Ascending aorta (tissue), 2 donors: ENCODE measurements at regions not wholly inside any gene's neighbourhood (a gene's known extent, or its start where the extent isn't known, plus 50 kb on each side); places are given as distances from the start of the nearest gene placed in this dataset.

ENCODE experiments used
- DNase-seq, 2 donors: peaks; one replicate each; pipeline ENCODE4 v3.0.0-alpha.2; 2019; ENCODE audit warnings: low spot score in 2 of 2
- H3K27ac ChIP-seq, 2 donors: fragments of 200-600 bp; sonication (generic); one replicate each; pipeline ENCODE4 v1.5.1; 2016 to 2017; ENCODE audit warnings: mild to moderate bottlenecking in 1 of 2
- H3K27me3 ChIP-seq: fragments of 200-600 bp; sonication (generic); one replicate; pipeline ENCODE4 v1.5.1; 2017
- H3K36me3 ChIP-seq, 2 donors: fragments of 200-600 bp; sonication (generic); one replicate each; pipeline ENCODE4 v1.5.1; 2016
- H3K4me1 ChIP-seq, 2 donors: fragments of 200-600 bp; sonication (generic); one replicate each; pipeline ENCODE4 v1.5.1; 2016 to 2017; ENCODE audit warnings: mild to moderate bottlenecking in 1 of 2
- H3K4me3 ChIP-seq, 2 donors: fragments of 200-600 bp; sonication (generic); one replicate each; pipeline ENCODE4 v1.5.1; 2016 to 2017; ENCODE audit warnings: mild to moderate bottlenecking in 1 of 2
- H3K9me3 ChIP-seq, 2 donors: fragments of 200-600 bp; sonication (generic); one replicate each; pipeline ENCODE4 v1.5.1; 2016
- CTCF ChIP-seq, 3 experiments: fragments of 200-600 bp in 2 of 3; fragments of 450-650 bp in 1 of 3; sonication (generic) in 2 of 3; IDR thresholded peaks; one replicate each; pipeline ENCODE4 v1.5.1; 2016 to 2019; ENCODE audit warnings: antibody characterized with exemption in 3 of 3, mild to moderate bottlenecking in 1 of 3, moderate library complexity in 1 of 3
- intact Hi-C: fragments of 100-400 bp; cut with DNase I; formaldehyde crosslinking; loops from one replicate; pipeline ENCODE4 v1.15.1; 2023

GRCh38 chr1:38576241-38576640 lies 283.3 kb downstream of the RRAGC start:
- DNase-seq = no peak
- no peak overlapping the region for H3K27ac ChIP-seq
- no peaks in the 10 kb centered on the region for H3K27me3 ChIP-seq
- H3K4me1 ChIP-seq = no peaks in the 10 kb centered on the region
- no peaks in the 10 kb centered on the region for H3K36me3 ChIP-seq
- no peak for TF ChIP-seq CTCF (IDR thresholded peaks at IDR 0.05)
- intact Hi-C loops = no loop called here
- no peaks in the 10 kb centered on the region for H3K9me3 ChIP-seq
- H3K4me3 ChIP-seq = no peak overlapping the region

- Histone ChIP-seq H3K36me3 (no peaks in the 10 kb centered on the region), H3K27me3 (peaks cover 4% of the 10 kb centered on the region), H3K27ac (no peak overlapping the region), H3K4me1 (no peaks in the 10 kb centered on the region), H3K4me3 (no peak overlapping the region), H3K9me3 (no peaks in the 10 kb centered on the region)
- intact Hi-C loops = no loop called here
- no peak for TF ChIP-seq CTCF (IDR thresholded peaks at IDR 0.05)
- peak in 1 of 2 donors; percentile 53 for DNase-seq
Measured at GRCh38 chr1:38571726-38572125, 287.8 kb downstream of the RRAGC start.

- intact Hi-C loops = no loop called here
- Histone ChIP-seq H3K9me3 (no peaks in the 10 kb centered on the region), H3K36me3 (no peaks in the 10 kb centered on the region), H3K27ac (no peak overlapping the region), H3K27me3 (peaks cover 4% of the 10 kb centered on the region), H3K4me3 (no peak overlapping the region), H3K4me1 (no peaks in the 10 kb centered on the region)
- no peak for DNase-seq
- no peak for TF ChIP-seq CTCF (IDR thresholded peaks at IDR 0.05)
Measured at GRCh38 chr1:38570657-38570975, 289.0 kb downstream of the RRAGC start.

GRCh38 chr1:38569932-38570656 lies 289.5 kb downstream of the RRAGC start:
- Histone ChIP-seq H3K9me3 (no peaks in the 10 kb centered on the region), H3K27ac (no peak overlapping the region), H3K4me1 (no peaks in the 10 kb centered on the region), H3K4me3 (no peak overlapping the region), H3K27me3 (peaks cover 4% of the 10 kb centered on the region), H3K36me3 (no peaks in the 10 kb centered on the region)
- peak in 1 of 2 donors; percentile 49 for DNase-seq
- TF ChIP-seq CTCF (IDR thresholded peaks at IDR 0.05) = no peak
- intact Hi-C loops = no loop called here

- H3K27ac ChIP-seq = no peak overlapping the region
- peaks cover 4% of the 10 kb centered on the region for H3K27me3 ChIP-seq
- no peaks in the 10 kb centered on the region for H3K36me3 ChIP-seq
- peak in 1 of 2 donors; percentile 42 for DNase-seq
- TF ChIP-seq CTCF (IDR thresholded peaks at IDR 0.05) = no peak
- H3K4me3 ChIP-seq = no peak overlapping the region
- no peaks in the 10 kb centered on the region for H3K4me1 ChIP-seq
- no peaks in the 10 kb centered on the region for H3K9me3 ChIP-seq
- intact Hi-C loops = no loop called here
Measured at GRCh38 chr1:38568061-38568857, 291.3 kb downstream of the RRAGC start.
